SU-DHL-6 (cell line): ENCODE measurements at regions not wholly inside any gene's neighbourhood (a gene's known extent, or its start where the extent isn't known, plus 50 kb on each side); places are given as distances from the start of the nearest gene placed in this dataset.

Source experiments
- H2AFZ ChIP-seq: fragments of 200-600 bp; sonication (generic); 2 replicates; pipeline ENCODE4 v1.6.1; 2014; ENCODE audit warnings: low read depth, mild to moderate bottlenecking, moderate library complexity, mixed read lengths, antibody characterized with exemption, low read length; ENCODE audit not compliant: severe bottlenecking
- H3F3A ChIP-seq: fragments of 200-600 bp; shearing (Covaris generic); 2 replicates; pipeline ENCODE4 v1.6.0; 2016; ENCODE audit warnings: antibody characterized with exemption, mild to moderate bottlenecking; ENCODE audit not compliant: insufficient read depth
- H3K27ac ChIP-seq: fragments of 200-600 bp; sonication (generic); 2 replicates; pipeline ENCODE4 v1.5.1; 2016; ENCODE audit warnings: low read depth, mild to moderate bottlenecking, low read length, moderate library complexity, mixed read lengths
- H3K27me3 ChIP-seq: fragments of 200-600 bp; sonication (generic), shearing (Covaris generic); 2 replicates; pipeline ENCODE4 v1.6.0; 2014; ENCODE audit warnings: mild to moderate bottlenecking, low read length
- H3K36me3 ChIP-seq: fragments of 200-600 bp; sonication (generic); 2 replicates; pipeline ENCODE4 v1.6.1; 2014; ENCODE audit warnings: mild to moderate bottlenecking, low read length, mixed read lengths
- H3K4me2 ChIP-seq: fragments of 300-600, 200-600 bp; shearing (Covaris generic), sonication (generic); 2 replicates; pipeline ENCODE4 v1.6.0; 2014; ENCODE audit warnings: low read length, low read depth, mild to moderate bottlenecking; ENCODE audit not compliant: poor library complexity, severe bottlenecking
- H3K4me3 ChIP-seq: fragments of 200-600 bp; sonication (generic); 2 replicates; pipeline ENCODE4 v1.5.1; 2014; ENCODE audit warnings: antibody characterized with exemption, low read length, mild to moderate bottlenecking, mixed read lengths; ENCODE audit not compliant: insufficient read depth, poor library complexity, severe bottlenecking
- H3K79me2 ChIP-seq: fragments of 200-600 bp; sonication (generic); 2 replicates; pipeline ENCODE4 v1.6.1; 2014; ENCODE audit warnings: mild to moderate bottlenecking, low read length, moderate library complexity; ENCODE audit not compliant: insufficient read depth
- H3K9ac ChIP-seq: fragments of 200-600 bp; sonication (generic); 2 replicates; pipeline ENCODE4 v1.7.0; 2014; ENCODE audit warnings: mild to moderate bottlenecking, low read length
- H3K9me2 ChIP-seq: fragments of 200-600 bp; sonication (generic); replicated peaks from 2 replicates; pipeline ENCODE4 v1.6.1; 2014; ENCODE audit warnings: low read length; ENCODE audit not compliant: insufficient read depth
- H3K9me3 ChIP-seq: fragments of 200-600 bp; sonication (generic); 2 replicates; pipeline ENCODE4 v1.6.1; 2014; ENCODE audit warnings: low read length, mixed read lengths; ENCODE audit not compliant: insufficient read depth
- H4K20me1 ChIP-seq: fragments of 200-600 bp; sonication (generic); 2 replicates; pipeline ENCODE4 v1.6.1; 2014; ENCODE audit warnings: low read depth, mild to moderate bottlenecking, antibody characterized with exemption, low read length, moderate library complexity, mixed read lengths
- EZH2phosphoT487 ChIP-seq: fragments of 200-600 bp; sonication (generic), shearing (Covaris generic); conservative IDR thresholded peaks from 2 replicates; pipeline ENCODE4 v1.6.1; 2018; ENCODE audit warnings: mild to moderate bottlenecking, antibody characterized with exemption, low read length, moderate library complexity, mixed read lengths
- TF ChIP-seq, protein P1 (sequence below): fragments of 200-600 bp; sonication (generic); IDR thresholded peaks from one replicate; pipeline ENCODE4 v1.5.1; 2017; ENCODE audit warnings: antibody characterized with exemption, mild to moderate bottlenecking, low read length, moderate library complexity; ENCODE audit not compliant: insufficient read depth, poor library complexity, severe bottlenecking

DNA sequence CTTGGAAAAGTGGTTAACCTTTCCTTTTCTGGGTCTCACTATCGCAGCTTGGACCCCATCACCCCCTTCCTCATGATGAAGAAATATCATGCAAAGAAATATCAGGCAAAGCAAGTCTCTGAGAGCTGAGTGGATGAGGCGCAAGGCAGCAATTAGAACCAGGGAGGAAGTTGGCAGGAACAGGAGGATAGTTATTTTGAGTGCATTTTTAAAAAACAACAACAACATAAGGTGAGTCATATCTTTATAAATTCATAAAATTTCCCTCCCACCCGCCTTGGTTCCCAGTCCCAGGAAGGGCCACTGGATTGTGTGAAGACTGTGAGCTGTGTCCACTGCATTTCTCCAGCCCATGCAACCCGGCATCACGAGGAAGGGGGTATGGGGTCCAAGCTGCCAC, 316.9 kb upstream of the TLE3 start:
- no peak overlapping the region for H3K4me2 ChIP-seq
- H3F3A ChIP-seq: no peaks in the 10 kb centered on the region
- no peaks in the 10 kb centered on the region for H3K27me3 ChIP-seq
- no peaks in the 10 kb centered on the region for H3K36me3 ChIP-seq
- no peaks in the 10 kb centered on the region for H3K79me2 ChIP-seq
- H2AFZ ChIP-seq: no peak overlapping the region
- TF ChIP-seq, protein P1, sequence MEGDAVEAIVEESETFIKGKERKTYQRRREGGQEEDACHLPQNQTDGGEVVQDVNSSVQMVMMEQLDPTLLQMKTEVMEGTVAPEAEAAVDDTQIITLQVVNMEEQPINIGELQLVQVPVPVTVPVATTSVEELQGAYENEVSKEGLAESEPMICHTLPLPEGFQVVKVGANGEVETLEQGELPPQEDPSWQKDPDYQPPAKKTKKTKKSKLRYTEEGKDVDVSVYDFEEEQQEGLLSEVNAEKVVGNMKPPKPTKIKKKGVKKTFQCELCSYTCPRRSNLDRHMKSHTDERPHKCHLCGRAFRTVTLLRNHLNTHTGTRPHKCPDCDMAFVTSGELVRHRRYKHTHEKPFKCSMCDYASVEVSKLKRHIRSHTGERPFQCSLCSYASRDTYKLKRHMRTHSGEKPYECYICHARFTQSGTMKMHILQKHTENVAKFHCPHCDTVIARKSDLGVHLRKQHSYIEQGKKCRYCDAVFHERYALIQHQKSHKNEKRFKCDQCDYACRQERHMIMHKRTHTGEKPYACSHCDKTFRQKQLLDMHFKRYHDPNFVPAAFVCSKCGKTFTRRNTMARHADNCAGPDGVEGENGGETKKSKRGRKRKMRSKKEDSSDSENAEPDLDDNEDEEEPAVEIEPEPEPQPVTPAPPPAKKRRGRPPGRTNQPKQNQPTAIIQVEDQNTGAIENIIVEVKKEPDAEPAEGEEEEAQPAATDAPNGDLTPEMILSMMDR: no peak
- TF ChIP-seq EZH2phosphoT487: no peak
- H3K27ac ChIP-seq: no peak overlapping the region
- no peaks in the 10 kb centered on the region for H3K9me2 ChIP-seq
- H3K9ac ChIP-seq: no peak overlapping the region
- H3K4me3 ChIP-seq: no peak overlapping the region
- H4K20me1 ChIP-seq: no peaks in the 10 kb centered on the region
- no peaks in the 10 kb centered on the region for H3K9me3 ChIP-seq

DNA sequence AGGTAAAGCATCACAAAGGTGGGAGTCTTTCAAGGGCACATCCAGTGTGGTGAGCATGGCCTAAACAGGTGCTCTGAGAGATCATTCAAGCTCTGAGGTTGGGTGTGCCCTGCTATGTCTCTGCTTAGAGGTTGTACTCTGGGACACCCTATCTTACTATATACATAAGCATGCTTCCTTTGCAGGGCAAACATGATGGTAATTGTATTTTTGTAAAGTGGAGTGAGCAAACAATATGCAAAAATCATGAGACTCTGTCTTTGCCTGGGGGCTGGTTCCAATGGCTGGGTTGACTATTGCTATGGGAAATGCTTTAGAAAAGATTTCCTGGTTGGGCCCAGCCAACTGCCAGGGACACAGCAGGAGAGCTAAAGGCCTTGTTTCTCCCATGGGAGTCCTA, 315.1 kb upstream of the TLE3 start:
- no peaks in the 10 kb centered on the region for H3K36me3 ChIP-seq
- TF ChIP-seq EZH2phosphoT487: no peak
- TF ChIP-seq, protein P1: no peak
- no peaks in the 10 kb centered on the region for H3K9me2 ChIP-seq
- H3K4me2 ChIP-seq: no peak overlapping the region
- no peaks in the 10 kb centered on the region for H4K20me1 ChIP-seq
- no peaks in the 10 kb centered on the region for H3K27me3 ChIP-seq
- no peaks in the 10 kb centered on the region for H3K9me3 ChIP-seq
- H3K9ac ChIP-seq: no peak overlapping the region
- no peak overlapping the region for H2AFZ ChIP-seq
- H3K27ac ChIP-seq: no peak overlapping the region
- H3K4me3 ChIP-seq: no peak overlapping the region
- no peaks in the 10 kb centered on the region for H3F3A ChIP-seq
- no peaks in the 10 kb centered on the region for H3K79me2 ChIP-seq

DNA sequence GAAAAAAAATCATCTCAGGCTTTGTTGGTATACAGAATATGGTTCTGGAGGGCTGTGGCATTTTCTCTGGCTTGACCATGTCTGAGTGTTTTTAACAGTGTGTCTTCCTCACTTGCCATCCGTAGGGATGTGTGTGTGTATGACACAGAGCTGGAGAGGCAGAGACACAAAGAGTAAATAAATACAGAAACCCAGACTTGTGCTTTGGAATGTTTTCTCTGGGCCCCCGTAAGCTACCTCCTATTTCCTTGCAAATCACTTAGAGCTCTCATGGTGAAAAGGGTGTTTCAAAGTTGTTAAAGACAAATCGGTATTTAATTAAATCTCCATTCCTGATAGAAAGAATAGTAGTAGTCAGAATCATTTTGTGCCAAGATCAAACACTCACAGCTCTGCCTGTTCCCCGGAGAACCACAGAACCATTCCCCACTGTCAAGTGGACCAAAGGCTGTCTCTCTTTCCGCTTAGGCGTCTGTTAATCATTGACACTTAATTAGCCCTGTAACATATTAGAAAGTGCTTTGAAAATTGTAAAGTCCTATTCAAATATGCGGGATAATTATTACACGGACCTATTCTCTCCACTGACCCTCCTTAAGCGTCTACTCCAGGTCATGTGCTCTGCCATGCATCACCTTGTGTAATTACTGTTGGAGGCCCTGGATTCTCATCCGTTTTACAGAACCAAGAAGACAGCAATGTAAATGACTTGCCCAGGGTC, 313.6 kb upstream of the TLE3 start:
- Histone ChIP-seq H3K9me3 (no peaks in the 10 kb centered on the region), H3F3A (no peaks in the 10 kb centered on the region), H3K4me3 (no peak overlapping the region), H2AFZ (no peak overlapping the region), H3K4me2 (no peak overlapping the region), H3K9me2 (no peaks in the 10 kb centered on the region), H3K79me2 (no peaks in the 10 kb centered on the region), H3K36me3 (no peaks in the 10 kb centered on the region), H4K20me1 (no peaks in the 10 kb centered on the region), H3K9ac (no peak overlapping the region), H3K27me3 (no peaks in the 10 kb centered on the region), H3K27ac (no peak overlapping the region)
- TF ChIP-seq, protein P1: no peak
- no peak for TF ChIP-seq EZH2phosphoT487
